SU-DHL-6 (cell line): ENCODE measurements at regions not wholly inside any gene's neighbourhood (a gene's known extent, or its start where the extent isn't known, plus 50 kb on each side); places are given as distances from the start of the nearest gene placed in this dataset.

Experiments used
- H2AFZ ChIP-seq: fragments of 200-600 bp; sonication (generic); 2 replicates; pipeline ENCODE4 v1.6.1; 2014; ENCODE audit warnings: low read depth, mild to moderate bottlenecking, moderate library complexity, mixed read lengths, antibody characterized with exemption, low read length; ENCODE audit not compliant: severe bottlenecking
- H3F3A ChIP-seq: fragments of 200-600 bp; shearing (Covaris generic); 2 replicates; pipeline ENCODE4 v1.6.0; 2016; ENCODE audit warnings: antibody characterized with exemption, mild to moderate bottlenecking; ENCODE audit not compliant: insufficient read depth
- H3K27ac ChIP-seq: fragments of 200-600 bp; sonication (generic); 2 replicates; pipeline ENCODE4 v1.5.1; 2016; ENCODE audit warnings: low read depth, mild to moderate bottlenecking, low read length, moderate library complexity, mixed read lengths
- H3K27me3 ChIP-seq: fragments of 200-600 bp; sonication (generic), shearing (Covaris generic); 2 replicates; pipeline ENCODE4 v1.6.0; 2014; ENCODE audit warnings: mild to moderate bottlenecking, low read length
- H3K36me3 ChIP-seq: fragments of 200-600 bp; sonication (generic); 2 replicates; pipeline ENCODE4 v1.6.1; 2014; ENCODE audit warnings: mild to moderate bottlenecking, low read length, mixed read lengths
- H3K4me2 ChIP-seq: fragments of 300-600, 200-600 bp; shearing (Covaris generic), sonication (generic); 2 replicates; pipeline ENCODE4 v1.6.0; 2014; ENCODE audit warnings: low read length, low read depth, mild to moderate bottlenecking; ENCODE audit not compliant: poor library complexity, severe bottlenecking
- H3K4me3 ChIP-seq: fragments of 200-600 bp; sonication (generic); 2 replicates; pipeline ENCODE4 v1.5.1; 2014; ENCODE audit warnings: antibody characterized with exemption, low read length, mild to moderate bottlenecking, mixed read lengths; ENCODE audit not compliant: insufficient read depth, poor library complexity, severe bottlenecking
- H3K79me2 ChIP-seq: fragments of 200-600 bp; sonication (generic); 2 replicates; pipeline ENCODE4 v1.6.1; 2014; ENCODE audit warnings: mild to moderate bottlenecking, low read length, moderate library complexity; ENCODE audit not compliant: insufficient read depth
- H3K9ac ChIP-seq: fragments of 200-600 bp; sonication (generic); 2 replicates; pipeline ENCODE4 v1.7.0; 2014; ENCODE audit warnings: mild to moderate bottlenecking, low read length
- H3K9me2 ChIP-seq: fragments of 200-600 bp; sonication (generic); replicated peaks from 2 replicates; pipeline ENCODE4 v1.6.1; 2014; ENCODE audit warnings: low read length; ENCODE audit not compliant: insufficient read depth
- H3K9me3 ChIP-seq: fragments of 200-600 bp; sonication (generic); 2 replicates; pipeline ENCODE4 v1.6.1; 2014; ENCODE audit warnings: low read length, mixed read lengths; ENCODE audit not compliant: insufficient read depth
- H4K20me1 ChIP-seq: fragments of 200-600 bp; sonication (generic); 2 replicates; pipeline ENCODE4 v1.6.1; 2014; ENCODE audit warnings: low read depth, mild to moderate bottlenecking, antibody characterized with exemption, low read length, moderate library complexity, mixed read lengths
- CTCF ChIP-seq: fragments of 200-600 bp; sonication (generic); IDR thresholded peaks from one replicate; pipeline ENCODE4 v1.5.1; 2017; ENCODE audit warnings: antibody characterized with exemption, mild to moderate bottlenecking, low read length, moderate library complexity; ENCODE audit not compliant: insufficient read depth, poor library complexity, severe bottlenecking
- EZH2phosphoT487 ChIP-seq: fragments of 200-600 bp; sonication (generic), shearing (Covaris generic); conservative IDR thresholded peaks from 2 replicates; pipeline ENCODE4 v1.6.1; 2018; ENCODE audit warnings: mild to moderate bottlenecking, antibody characterized with exemption, low read length, moderate library complexity, mixed read lengths

GRCh38 chr4:74682567-74683359 is 111.6 kb downstream of the BTC start:
- Histone ChIP-seq H3F3A (no peaks in the 10 kb centered on the region), H3K4me2 (no peak overlapping the region), H3K27ac (no peak overlapping the region), H3K36me3 (no peaks in the 10 kb centered on the region), H3K79me2 (no peaks in the 10 kb centered on the region), H3K27me3 (no peaks in the 10 kb centered on the region), H2AFZ (no peak overlapping the region), H4K20me1 (no peaks in the 10 kb centered on the region), H3K9me2 (no peaks in the 10 kb centered on the region), H3K4me3 (no peak overlapping the region), H3K9ac (no peak overlapping the region), H3K9me3 (no peaks in the 10 kb centered on the region)
- TF ChIP-seq EZH2phosphoT487 (no peak), CTCF (no peak)

GRCh38 chr4:74692972-74693371 is 101.4 kb downstream of the BTC start:
- H3F3A ChIP-seq: no peaks in the 10 kb centered on the region
- no peak overlapping the region for H3K9ac ChIP-seq
- no peaks in the 10 kb centered on the region for H4K20me1 ChIP-seq
- H3K27ac ChIP-seq: no peak overlapping the region
- no peaks in the 10 kb centered on the region for H3K9me3 ChIP-seq
- no peaks in the 10 kb centered on the region for H3K79me2 ChIP-seq
- no peak overlapping the region for H3K4me3 ChIP-seq
- H2AFZ ChIP-seq: no peak overlapping the region
- no peaks in the 10 kb centered on the region for H3K36me3 ChIP-seq
- no peaks in the 10 kb centered on the region for H3K9me2 ChIP-seq
- H3K4me2 ChIP-seq: no peak overlapping the region
- TF ChIP-seq EZH2phosphoT487 (no peak), CTCF (no peak)
- H3K27me3 ChIP-seq: no peaks in the 10 kb centered on the region
